H9 (cell line): ENCODE measurements at regions not wholly inside any gene's neighbourhood (a gene's known extent, or its start where the extent isn't known, plus 50 kb on each side); places are given as distances from the start of the nearest gene placed in this dataset.
"Not testable (repeated sequence)": the region's sequence is repeated elsewhere in the genome, so short reads cannot be mapped to it uniquely, and the experiment has no call there.

Experiments used
- DNase-seq: peaks from one replicate; pipeline ENCODE4 v3.0.0-alpha.2; 2017
- H2AFZ ChIP-seq: one replicate; pipeline ENCODE4 v1.6.1; 2013; ENCODE audit warnings: mild to moderate bottlenecking, low read length, control low read depth, moderate library complexity
- H2AK5ac ChIP-seq: 2 replicates; pipeline ENCODE4 v1.6.1; 2013; ENCODE audit warnings: low read length, control low read depth, mixed read lengths; ENCODE audit not compliant: insufficient read length
- H2BK120ac ChIP-seq: one replicate; pipeline ENCODE4 v1.6.1; 2013; ENCODE audit warnings: low read depth, mild to moderate bottlenecking, low read length, control low read depth, inconsistent platforms; ENCODE audit not compliant: poor library complexity, severe bottlenecking
- H2BK12ac ChIP-seq: 2 replicates; pipeline ENCODE4 v1.6.1; 2013; ENCODE audit warnings: low read length, control low read depth, mixed read lengths, low read depth; ENCODE audit not compliant: insufficient read length
- H2BK15ac ChIP-seq: 2 replicates; pipeline ENCODE4 v1.6.1; 2013; ENCODE audit warnings: low read depth, low read length, control low read depth
- H2BK20ac ChIP-seq: one replicate; pipeline ENCODE4 v1.6.1; 2013; ENCODE audit warnings: low read depth, mild to moderate bottlenecking, low read length, control low read depth, inconsistent platforms; ENCODE audit not compliant: poor library complexity, severe bottlenecking
- H2BK5ac ChIP-seq: 2 replicates; pipeline ENCODE4 v1.6.1; 2013; ENCODE audit warnings: low read length, control low read depth, mixed read lengths; ENCODE audit not compliant: insufficient read length
- H3K14ac ChIP-seq: 2 replicates; pipeline ENCODE4 v1.6.1; 2013; ENCODE audit warnings: low read length, control low read depth; ENCODE audit not compliant: insufficient read depth
- H3K18ac ChIP-seq: 2 replicates; pipeline ENCODE4 v1.6.1; 2013; ENCODE audit warnings: low read depth, mild to moderate bottlenecking, mixed read lengths, low read length, control low read depth; ENCODE audit not compliant: insufficient read length
- H3K23ac ChIP-seq: 2 replicates; pipeline ENCODE4 v1.6.1; 2013; ENCODE audit warnings: low read length, control low read depth, mixed read lengths, low read depth; ENCODE audit not compliant: insufficient read length
- H3K23me2 ChIP-seq: 2 replicates; pipeline ENCODE4 v1.6.1; 2013; ENCODE audit warnings: low read depth, mild to moderate bottlenecking, mixed read lengths, low read length, control low read depth; ENCODE audit not compliant: insufficient read length, poor library complexity, severe bottlenecking
- H3K27ac ChIP-seq: 2 replicates; pipeline ENCODE4 v1.5.1; 2013; ENCODE audit warnings: low read length, control low read depth, mixed read lengths, low read depth; ENCODE audit not compliant: insufficient read length
- H3K27me3 ChIP-seq: 2 replicates; pipeline ENCODE4 v1.6.1; 2013; ENCODE audit warnings: low read length, control low read depth, inconsistent platforms; ENCODE audit not compliant: insufficient read depth
- H3K4ac ChIP-seq: 2 replicates; pipeline ENCODE4 v1.6.1; 2013; ENCODE audit warnings: low read depth, mild to moderate bottlenecking, control low read depth, inconsistent platforms, low read length, moderate library complexity
- H3K4me1 ChIP-seq: 2 replicates; pipeline ENCODE4 v1.6.1; 2013; ENCODE audit warnings: low read length, control low read depth, inconsistent platforms; ENCODE audit not compliant: insufficient read depth
- H3K4me2 ChIP-seq: 2 replicates; pipeline ENCODE4 v1.6.1; 2013; ENCODE audit warnings: low read length, control low read depth, mixed read lengths; ENCODE audit not compliant: insufficient read length, insufficient read depth
- H3K56ac ChIP-seq: 2 replicates; pipeline ENCODE4 v1.6.1; 2013; ENCODE audit warnings: low read depth, mild to moderate bottlenecking, mixed read lengths, low read length, control low read depth; ENCODE audit not compliant: insufficient read length
- H3K79me1 ChIP-seq: 2 replicates; pipeline ENCODE4 v1.6.1; 2013; ENCODE audit warnings: low read depth, mild to moderate bottlenecking, moderate library complexity, low read length, control low read depth, inconsistent platforms; ENCODE audit not compliant: insufficient read depth, poor library complexity, severe bottlenecking
- H3K79me2 ChIP-seq: 2 replicates; pipeline ENCODE4 v1.6.1; 2013; ENCODE audit warnings: low read length, control low read depth, inconsistent platforms; ENCODE audit not compliant: insufficient read depth
- H3K9ac ChIP-seq: 2 replicates; pipeline ENCODE4 v1.6.1; 2013; ENCODE audit warnings: low read length, control low read depth, mixed read lengths; ENCODE audit not compliant: insufficient read length; ENCODE audit errors: extremely low read depth
- H3K9me3 ChIP-seq: one replicate; pipeline ENCODE4 v1.6.1; 2013; ENCODE audit warnings: low read depth, low read length, inconsistent platforms; ENCODE audit not compliant: control insufficient read depth
- H3T11ph ChIP-seq: one replicate; pipeline ENCODE4 v1.6.1; 2013; ENCODE audit warnings: mild to moderate bottlenecking, low read length, control low read depth, inconsistent platforms
- H4K20me1 ChIP-seq: one replicate; pipeline ENCODE4 v1.6.1; 2013; ENCODE audit not compliant: control insufficient read depth, insufficient read length, insufficient read depth
- H4K5ac ChIP-seq: 2 replicates; pipeline ENCODE4 v1.6.1; 2013; ENCODE audit warnings: low read depth, mild to moderate bottlenecking, mixed read lengths, low read length, control low read depth; ENCODE audit not compliant: insufficient read length
- H4K8ac ChIP-seq: replicated peaks from 2 replicates; pipeline ENCODE4 v1.6.1; 2013; ENCODE audit warnings: low read length, control low read depth, mixed read lengths, low read depth; ENCODE audit not compliant: insufficient read length
- H4K91ac ChIP-seq: 2 replicates; pipeline ENCODE4 v1.6.1; 2013; ENCODE audit warnings: low read depth, mild to moderate bottlenecking, moderate library complexity, mixed read lengths, low read length, control low read depth; ENCODE audit not compliant: insufficient read length
- H3K27ac Mint-ChIP-seq, 3 experiments: 2 replicates in 2 of 3; 3 replicates in 1 of 3; pipeline ENCODE4 v1.8.0; 2020 to 2021; ENCODE audit warnings: mixed read lengths in 3 of 3, mild to moderate bottlenecking in 1 of 3, moderate library complexity in 1 of 3
- H3K27me3 Mint-ChIP-seq: 2 replicates; pipeline ENCODE4 v1.8.0; 2021; ENCODE audit warnings: low read depth, mild to moderate bottlenecking, moderate library complexity, mixed read lengths
- H3K36me3 Mint-ChIP-seq, 3 experiments: 2 replicates in 2 of 3; 3 replicates in 1 of 3; pipeline ENCODE4 v1.8.0; 2020 to 2021; ENCODE audit warnings: low read depth in 3 of 3, mixed read lengths in 3 of 3; ENCODE audit not compliant: insufficient read depth in 1 of 3
- H3K4me1 Mint-ChIP-seq, 2 experiments: 2 replicates each; pipeline ENCODE4 v1.8.0; 2020; ENCODE audit warnings: mixed read lengths in 2 of 2
- H3K4me3 Mint-ChIP-seq, 2 experiments: 2 replicates in 1 of 2; 3 replicates in 1 of 2; pipeline ENCODE4 v1.8.0; 2020 to 2021; ENCODE audit warnings: mild to moderate bottlenecking in 2 of 2, mixed read lengths in 2 of 2, moderate library complexity in 1 of 2
- H3K9me3 Mint-ChIP-seq, 2 experiments: 2 replicates in 1 of 2; 3 replicates in 1 of 2; pipeline ENCODE4 v1.8.0; 2020; ENCODE audit warnings: mild to moderate bottlenecking in 2 of 2, mixed read lengths in 2 of 2, moderate library complexity in 1 of 2
- WGBS: extraction: QIAGEN DNeasy Blood & Tissue Kit; methylation state at CpG from one replicate; pipeline ENCODE4 v1.1.7; 2013; ENCODE audit warnings: missing lambda C conversion rate, low lambda C conversion rate, mixed read lengths; ENCODE audit not compliant: insufficient read length; ENCODE audit errors: extremely low coverage; 5-methylcytosine and 5-hydroxymethylcytosine counted together

DNA sequence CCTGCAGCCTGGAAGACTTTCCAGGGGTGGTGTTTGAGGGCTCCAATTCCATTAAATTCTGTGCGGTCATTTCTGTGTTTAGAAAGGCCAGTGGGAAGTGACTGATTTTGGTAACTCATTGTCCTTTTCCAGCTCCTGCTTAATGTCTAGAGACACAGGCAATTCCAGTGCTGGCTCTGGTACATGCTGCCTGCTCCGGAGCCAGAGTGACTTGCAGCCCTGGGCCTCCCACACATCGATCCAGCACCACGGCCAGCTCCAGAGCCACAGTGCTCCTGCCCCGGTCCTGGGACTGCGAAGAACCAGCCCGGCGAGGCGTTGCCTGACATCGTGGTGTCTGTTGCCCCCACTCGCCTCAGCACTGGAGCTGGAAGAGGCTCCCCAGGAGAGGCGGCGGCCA is 912.0 kb upstream of the USP9Y start:
- not testable (repeated sequence) for H2BK5ac ChIP-seq, H4K8ac ChIP-seq, H3K79me1 ChIP-seq, H3K14ac ChIP-seq, H3K9me3 Mint-ChIP-seq, H3K9ac ChIP-seq, H2BK12ac ChIP-seq, H2BK15ac ChIP-seq, H3K27me3 ChIP-seq, H3K4me1 ChIP-seq, H3K9me3 ChIP-seq, H2AK5ac ChIP-seq, H3K56ac ChIP-seq, H2AFZ ChIP-seq, H4K20me1 ChIP-seq, H3K36me3 Mint-ChIP-seq, H3K79me2 ChIP-seq, H3K23me2 ChIP-seq, H3K27me3 Mint-ChIP-seq, H3K18ac ChIP-seq, H3K27ac Mint-ChIP-seq, H3K23ac ChIP-seq, H4K5ac ChIP-seq, H3K4me3 Mint-ChIP-seq, H3K4me2 ChIP-seq, H3K27ac ChIP-seq, H3T11ph ChIP-seq, H2BK20ac ChIP-seq, H2BK120ac ChIP-seq, H4K91ac ChIP-seq, H3K4me1 Mint-ChIP-seq, H3K4ac ChIP-seq
- peak; percentile 14 for DNase-seq
- no CpG with 5 or more reads among the region's 13 CpGs for WGBS

DNA sequence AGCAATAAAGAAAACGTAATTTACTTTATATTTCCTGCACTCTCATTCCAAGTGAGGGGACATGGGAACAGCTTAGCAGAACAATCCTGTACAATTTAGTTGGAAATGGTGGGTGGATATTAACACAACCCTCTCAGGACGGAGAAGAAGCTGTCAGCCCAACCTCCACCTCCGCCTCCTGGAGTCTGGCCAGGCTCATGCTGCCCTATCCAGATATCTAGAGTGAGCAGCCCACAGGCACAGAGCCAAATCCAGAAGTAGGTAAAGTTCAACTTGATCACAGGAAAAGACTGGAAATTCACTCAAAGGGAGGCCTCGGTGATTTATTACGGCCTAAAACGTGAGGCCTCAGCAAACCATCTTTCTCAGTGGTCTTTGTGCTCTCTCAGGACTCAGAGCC is 877.3 kb upstream of the USP9Y start:
- not testable (repeated sequence) for H4K5ac ChIP-seq, H3K27me3 Mint-ChIP-seq, H3K27me3 ChIP-seq, H3K56ac ChIP-seq, H3K18ac ChIP-seq, H3K4me3 Mint-ChIP-seq, H3K79me2 ChIP-seq, H3K9me3 Mint-ChIP-seq, H3K4me2 ChIP-seq, H2AK5ac ChIP-seq, H2BK20ac ChIP-seq, H2BK12ac ChIP-seq, DNase-seq, H3K9me3 ChIP-seq, H2BK120ac ChIP-seq, H2BK5ac ChIP-seq, H3K27ac Mint-ChIP-seq, H3K4me1 Mint-ChIP-seq, H4K20me1 ChIP-seq, H3K9ac ChIP-seq, H2AFZ ChIP-seq, H3K36me3 Mint-ChIP-seq, H4K8ac ChIP-seq, H3T11ph ChIP-seq, H3K14ac ChIP-seq, H4K91ac ChIP-seq, H3K23ac ChIP-seq, H3K23me2 ChIP-seq, H3K4me1 ChIP-seq, H2BK15ac ChIP-seq, H3K27ac ChIP-seq, H3K4ac ChIP-seq, H3K79me1 ChIP-seq
- no CpG with 5 or more reads among the region's 6 CpGs for WGBS

DNA sequence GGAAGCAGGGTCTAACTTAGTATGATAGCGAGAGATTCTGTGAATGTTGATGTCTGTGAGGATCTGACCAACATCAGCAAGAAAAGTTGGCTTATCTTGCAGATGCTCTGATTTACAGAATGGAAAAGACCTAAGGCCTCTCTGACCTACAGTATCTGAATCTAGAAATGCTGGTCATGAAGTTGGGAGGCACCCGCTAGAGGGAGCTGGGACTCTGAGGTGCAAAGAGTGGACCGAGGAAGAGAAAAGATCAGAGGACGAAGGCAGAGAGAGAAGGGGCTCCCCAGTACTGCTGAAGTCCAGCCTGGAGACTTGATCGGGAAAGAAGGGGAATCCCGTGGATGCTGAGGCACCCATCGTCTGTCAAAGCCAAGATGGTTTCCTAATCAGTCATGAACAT is 866.8 kb upstream of the USP9Y start:
- WGBS: no CpG with 5 or more reads among the region's 7 CpGs
- H3K9ac ChIP-seq, H3K27me3 ChIP-seq, H2AFZ ChIP-seq, H2BK12ac ChIP-seq, H3K36me3 Mint-ChIP-seq, H2BK20ac ChIP-seq, H3K23ac ChIP-seq, H3K18ac ChIP-seq, H2BK120ac ChIP-seq, H3K9me3 ChIP-seq, H3K56ac ChIP-seq, H3K79me2 ChIP-seq, H2BK5ac ChIP-seq, H2AK5ac ChIP-seq, H2BK15ac ChIP-seq, H3K23me2 ChIP-seq, H3K4me3 Mint-ChIP-seq, DNase-seq, H4K91ac ChIP-seq, H3K14ac ChIP-seq, H3K79me1 ChIP-seq, H3K4ac ChIP-seq, H3K27ac ChIP-seq, H3K27me3 Mint-ChIP-seq, H3K4me1 Mint-ChIP-seq, H4K5ac ChIP-seq, H3K27ac Mint-ChIP-seq, H4K8ac ChIP-seq, H3T11ph ChIP-seq, H4K20me1 ChIP-seq, H3K4me2 ChIP-seq, H3K9me3 Mint-ChIP-seq, H3K4me1 ChIP-seq: not testable (repeated sequence)
